GM19395 (cell line): ENCODE measurements at regions not wholly inside any gene's neighbourhood (a gene's known extent, or its start where the extent isn't known, plus 50 kb on each side); places are given as distances from the start of the nearest gene placed in this dataset.
A peak's percentile ranks its signal among the peaks of the same experiment; 100 is the strongest.
"Not testable (repeated sequence)": the region's sequence is repeated elsewhere in the genome, so short reads cannot be mapped to it uniquely, and the experiment has no call there.

Experiments
- ATAC-seq: cut with Tn5 transposase; IDR thresholded peaks from one replicate; pipeline ENCODE4 v1.9.1; 2021; ENCODE audit warnings: mild to moderate bottlenecking, moderate library complexity; ENCODE audit not compliant: unreplicated experiment

DNA sequence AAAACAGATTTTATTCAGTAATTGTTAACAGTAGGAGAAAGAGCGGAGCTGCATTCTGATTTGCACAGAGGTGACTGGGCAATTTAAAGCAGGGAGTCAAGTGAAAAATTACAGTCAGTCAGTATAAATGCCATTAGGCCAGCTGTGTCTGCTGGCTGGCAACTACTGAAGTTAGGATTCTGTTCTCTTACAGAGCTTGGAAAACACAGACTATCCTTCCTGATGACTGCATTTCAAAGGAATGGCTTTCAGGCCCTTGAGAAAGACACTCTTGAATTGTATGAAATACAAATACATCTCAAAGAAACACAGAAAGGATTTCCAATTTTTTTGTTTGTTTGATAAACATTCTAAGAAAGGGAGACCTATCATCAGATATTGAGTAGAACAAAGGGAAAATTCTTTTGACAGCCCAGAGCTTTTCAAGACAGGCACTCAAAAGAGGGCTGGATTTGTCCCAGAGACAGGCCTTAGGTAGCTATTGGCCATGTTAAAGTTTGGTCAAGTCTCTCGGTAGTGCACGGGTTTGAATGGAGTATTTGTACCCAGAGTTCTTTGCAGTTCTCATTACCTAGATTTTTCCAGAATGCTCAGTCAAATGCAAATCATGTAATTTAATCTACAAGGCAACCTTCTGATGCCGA, 551.2 kb upstream of the CCDC54 start:
- no peak for ATAC-seq

DNA sequence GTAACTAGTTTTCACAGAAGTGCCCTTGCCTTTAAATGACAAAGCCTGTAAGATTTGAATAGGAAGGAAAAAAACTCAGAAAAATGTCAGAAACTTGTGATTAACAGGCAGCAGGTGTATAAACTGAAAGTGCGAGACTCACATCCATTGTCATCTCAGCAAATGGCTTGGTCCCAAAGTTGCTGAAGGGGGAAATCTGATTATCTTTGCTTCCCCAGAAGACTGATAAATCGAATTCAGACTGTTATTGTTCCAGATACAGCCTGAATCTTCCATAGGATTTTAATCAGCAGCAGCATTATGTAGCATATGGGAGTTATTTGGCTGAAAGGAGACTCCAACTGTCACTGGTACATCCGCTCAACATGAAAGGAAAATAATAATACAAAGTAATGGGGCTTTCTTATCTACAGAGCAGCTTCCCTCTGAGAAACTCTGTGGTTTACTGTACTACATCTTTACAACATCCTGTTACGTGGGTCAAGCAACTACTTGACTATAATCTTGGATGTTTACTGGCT, 550.4 kb upstream of the CCDC54 start:
- peak; percentile 45 for ATAC-seq

DNA sequence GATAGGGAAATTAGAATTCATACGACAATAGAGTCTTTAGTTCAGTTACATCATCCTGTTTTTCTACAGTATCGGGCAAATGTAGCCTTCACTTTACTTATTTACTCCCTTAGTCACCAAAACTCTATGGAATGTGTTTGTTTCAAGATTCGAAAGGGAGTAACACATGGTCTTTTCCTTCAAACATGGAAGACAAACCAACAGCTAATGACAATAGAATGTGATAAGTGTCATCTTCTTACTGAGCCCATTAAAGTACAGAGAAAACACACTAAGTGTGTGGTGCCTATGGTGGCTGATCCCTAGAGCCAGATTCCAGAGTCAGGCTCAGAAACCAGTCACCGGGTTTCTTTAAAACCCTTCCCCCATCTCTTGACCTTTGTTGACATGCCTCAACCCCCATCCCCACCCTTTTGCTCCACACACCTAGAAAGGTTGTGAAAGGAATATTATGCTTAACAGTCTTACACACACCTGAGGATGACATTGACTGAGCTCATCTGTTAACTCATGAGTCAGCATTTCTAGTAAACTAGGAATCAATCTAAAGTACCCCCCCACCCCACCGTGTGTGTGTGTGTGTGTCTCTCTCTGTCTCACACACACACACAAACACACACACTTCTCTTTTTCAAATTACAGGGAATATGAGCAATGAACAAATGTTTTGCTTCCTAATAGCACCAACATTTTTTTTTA, 549.6 kb upstream of the CCDC54 start:
- no peak for ATAC-seq

DNA sequence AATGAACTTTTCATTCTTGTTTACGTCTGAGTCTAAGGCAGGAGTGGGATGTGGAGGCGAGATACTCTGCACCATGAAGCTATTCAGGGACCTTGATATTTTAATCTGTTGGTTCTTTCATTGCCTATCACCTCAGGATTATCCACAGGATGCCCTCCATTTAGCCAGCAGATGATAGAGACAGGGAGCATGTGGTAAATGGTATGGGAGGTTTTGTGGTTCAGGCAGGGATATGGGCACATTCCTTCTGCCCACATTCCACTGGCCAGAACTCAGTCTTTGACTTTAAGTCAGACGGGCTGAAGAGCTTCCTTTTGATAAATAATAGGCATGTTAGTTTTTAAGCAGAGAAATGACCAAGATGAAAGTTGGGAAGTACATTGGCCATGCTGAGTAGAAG, 548.0 kb upstream of the CCDC54 start:
- ATAC-seq = no peak

DNA sequence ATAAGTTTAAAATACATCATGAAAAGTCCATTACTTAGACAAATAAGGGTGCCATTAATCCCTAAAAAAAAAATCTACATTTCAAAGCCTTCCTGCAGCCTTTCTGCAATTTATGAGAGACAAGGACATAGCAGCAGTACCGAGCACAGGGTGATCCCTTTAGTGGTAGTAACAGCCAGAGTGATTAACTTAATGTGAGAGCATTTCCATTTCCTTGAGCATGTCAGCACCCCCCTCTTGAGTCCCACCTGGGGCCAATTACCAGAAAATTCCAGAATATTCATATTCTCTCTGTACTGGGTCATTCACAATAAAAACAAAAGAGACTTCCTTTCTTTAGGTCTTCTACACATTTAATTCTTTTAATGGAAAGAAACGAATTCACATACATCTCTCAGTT, 546.9 kb upstream of the CCDC54 start:
- no peak for ATAC-seq

DNA sequence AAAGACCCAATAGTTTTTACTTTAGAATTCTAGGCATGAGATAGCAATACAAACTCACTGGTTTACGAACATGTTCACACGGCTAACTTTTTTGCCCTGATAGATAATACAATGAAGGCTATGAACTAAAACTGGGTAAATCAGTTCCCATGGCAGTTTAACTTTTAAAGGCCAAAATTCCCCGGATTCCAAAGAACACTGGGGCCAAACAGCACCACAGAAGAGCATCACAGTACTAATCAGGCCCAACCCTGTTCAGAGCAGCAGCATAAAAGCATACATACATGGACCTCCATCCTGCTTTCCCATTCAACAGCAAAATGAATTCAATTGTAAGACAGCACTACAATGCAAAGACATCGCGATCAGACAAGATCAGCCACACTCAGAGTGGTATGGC, 540.3 kb upstream of the CCDC54 start:
- ATAC-seq = no peak

DNA sequence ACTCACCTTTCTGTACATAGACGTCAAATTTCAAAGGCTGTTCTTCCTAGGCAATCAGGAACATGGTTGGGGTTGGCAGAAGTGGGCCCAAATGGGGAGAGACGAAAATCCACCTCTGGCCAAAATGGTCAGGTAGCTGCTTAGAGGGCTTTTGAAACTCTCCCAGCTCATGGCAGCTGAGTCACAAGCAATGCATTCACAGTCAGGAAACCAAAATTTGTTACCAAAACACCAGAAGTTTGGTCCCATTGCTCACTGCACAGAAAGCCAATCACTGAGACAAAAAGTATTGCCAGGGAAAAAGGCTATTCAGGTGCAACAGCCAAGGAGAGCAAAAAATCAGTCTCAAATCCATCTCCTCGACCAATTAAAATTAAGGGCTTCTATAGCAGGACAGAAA, 539.6 kb upstream of the CCDC54 start:
- no peak for ATAC-seq

DNA sequence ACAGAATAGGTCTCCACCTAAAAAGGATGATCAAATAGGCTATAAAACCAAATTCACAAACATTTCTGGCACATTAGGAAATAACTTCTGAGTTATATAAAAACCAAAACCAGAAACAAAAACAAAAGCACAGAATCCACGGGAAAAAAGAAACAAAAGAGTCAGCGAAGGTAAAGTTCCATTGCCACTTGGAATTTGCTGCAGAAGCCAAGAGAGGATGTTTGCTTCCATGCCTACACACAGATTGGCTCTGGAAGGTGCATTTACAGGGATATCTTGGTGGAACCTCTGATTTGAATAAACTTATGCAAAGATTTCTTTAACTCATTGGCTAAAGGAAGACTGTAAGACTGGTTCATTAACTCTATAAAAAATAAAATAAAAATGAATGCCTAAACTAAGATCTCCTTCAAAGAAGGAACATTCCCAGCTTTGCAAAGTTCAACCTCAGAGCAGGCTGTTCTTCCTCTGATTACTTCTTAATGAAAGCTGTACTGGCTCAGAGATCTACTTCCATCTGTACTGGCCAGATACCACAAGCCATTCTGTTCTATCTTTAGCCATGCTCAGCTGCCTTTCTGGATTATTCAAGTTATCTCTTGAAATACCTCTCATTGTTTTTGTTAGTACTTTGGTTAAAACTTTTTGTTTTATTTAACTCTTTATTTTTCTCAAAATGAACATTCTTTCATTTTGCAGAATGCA, 537.5 kb upstream of the CCDC54 start:
- ATAC-seq = no peak

DNA sequence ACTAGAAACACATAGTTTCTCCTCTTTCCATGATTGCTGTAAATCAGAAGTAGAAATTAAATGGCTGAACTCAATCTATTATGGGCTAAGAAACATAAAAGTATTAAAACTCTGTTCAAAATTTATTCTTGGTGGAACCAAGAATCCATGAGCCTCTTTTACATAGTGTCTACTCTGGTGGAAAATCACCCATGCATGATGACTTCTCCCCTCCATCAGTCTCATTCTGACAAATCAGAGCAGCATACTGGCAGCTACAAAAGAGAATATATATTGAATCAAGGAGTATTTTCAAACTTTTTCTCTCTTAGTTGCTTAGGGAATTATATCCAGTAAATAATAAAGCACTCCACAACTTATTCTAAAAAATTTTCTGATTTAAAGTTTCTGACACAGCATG, 536.9 kb upstream of the CCDC54 start:
- no peak for ATAC-seq

DNA sequence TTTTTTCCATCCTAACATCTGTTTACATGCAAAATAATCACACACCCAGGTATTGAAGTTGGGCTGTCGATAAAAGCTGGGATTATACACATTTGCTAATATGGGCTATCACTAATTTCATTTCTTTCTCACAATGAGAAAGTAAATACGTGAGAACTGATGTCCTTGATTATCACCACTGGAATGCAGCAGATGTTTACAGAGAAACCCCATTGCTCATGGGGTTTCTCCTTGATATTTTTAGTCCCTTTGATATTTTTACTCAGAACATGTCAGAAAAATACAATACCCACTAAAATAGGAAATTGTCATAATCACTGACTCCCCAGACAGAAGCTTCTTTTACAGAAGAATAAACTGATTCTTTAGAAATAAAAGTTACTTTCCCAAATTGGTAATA, 535.1 kb upstream of the CCDC54 start:
- no peak for ATAC-seq

DNA sequence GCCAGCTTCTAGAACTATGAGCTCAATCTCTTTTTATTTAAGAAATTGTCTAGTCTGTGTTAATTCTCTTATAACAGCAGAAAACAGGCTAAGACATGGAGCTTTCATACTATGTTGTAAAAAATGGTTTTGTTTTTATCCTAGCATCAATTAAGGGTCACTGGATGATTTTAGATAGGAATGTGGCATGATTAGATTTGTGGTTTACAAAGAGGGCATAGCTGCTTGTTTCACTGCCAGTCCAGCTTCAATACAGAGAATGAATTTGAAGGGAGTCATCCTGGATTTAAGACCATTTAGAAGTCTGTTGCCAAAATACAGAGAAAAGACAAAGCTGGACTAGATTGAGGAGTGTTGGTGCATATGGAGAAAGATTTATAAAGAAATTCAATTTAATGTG, 532.6 kb upstream of the CCDC54 start:
- no peak for ATAC-seq

DNA sequence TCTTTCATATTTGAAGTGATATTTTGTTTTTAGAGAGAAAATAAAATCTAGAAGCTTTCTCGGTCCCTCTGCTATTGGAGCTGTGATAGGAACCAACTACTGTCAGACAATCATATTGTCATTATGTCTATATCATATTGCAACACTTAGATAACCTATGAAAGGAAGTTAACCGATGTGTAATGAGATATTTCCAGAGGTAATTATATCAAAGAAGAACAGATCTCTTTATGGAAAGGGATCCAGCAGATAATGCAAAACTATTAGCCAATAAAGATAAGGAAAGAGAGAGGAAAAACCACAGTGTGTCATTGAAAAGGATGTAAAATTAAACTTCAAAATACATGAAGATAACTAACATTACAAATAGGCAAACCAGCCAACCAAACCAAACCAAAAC, 529.1 kb upstream of the CCDC54 start:
- ATAC-seq = no peak

DNA sequence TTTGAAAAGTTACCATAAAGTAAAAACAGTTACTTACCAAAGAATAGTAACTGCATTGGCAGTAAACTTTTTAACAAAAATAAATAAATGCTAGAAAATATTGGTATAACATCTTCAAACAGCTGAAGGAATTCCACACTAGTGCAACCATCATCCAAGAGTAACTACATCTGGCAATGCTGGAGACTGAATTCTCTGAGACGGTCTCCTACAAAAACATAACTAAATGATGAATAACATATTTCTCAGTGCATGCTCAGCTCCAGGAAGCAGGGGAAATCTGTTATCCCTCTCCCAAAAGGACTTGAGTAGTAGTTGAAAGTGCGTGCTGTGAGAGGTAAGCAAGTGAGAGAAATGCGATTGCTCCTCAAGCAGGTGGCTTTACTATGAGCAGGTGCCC, 526.8 kb upstream of the CCDC54 start:
- no peak for ATAC-seq

DNA sequence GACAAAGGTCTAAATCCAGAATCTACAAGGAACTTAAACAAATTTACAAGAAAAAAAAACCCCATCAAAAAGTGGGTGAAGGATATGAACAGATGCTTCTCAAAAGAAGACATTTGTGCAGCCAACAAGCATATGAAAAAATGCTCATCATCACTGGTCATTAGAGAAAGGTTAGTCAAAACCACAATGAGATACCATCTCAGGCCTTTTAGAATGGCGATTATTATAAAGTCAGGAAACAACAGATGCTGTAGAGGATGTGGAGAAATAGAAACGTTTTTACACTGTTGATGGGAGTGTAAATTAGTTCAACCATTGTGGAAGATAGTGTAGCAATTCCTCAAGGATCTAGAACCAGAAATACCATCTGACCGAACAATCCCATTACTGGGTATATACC, 518.9 kb upstream of the CCDC54 start:
- ATAC-seq = not testable (repeated sequence)

DNA sequence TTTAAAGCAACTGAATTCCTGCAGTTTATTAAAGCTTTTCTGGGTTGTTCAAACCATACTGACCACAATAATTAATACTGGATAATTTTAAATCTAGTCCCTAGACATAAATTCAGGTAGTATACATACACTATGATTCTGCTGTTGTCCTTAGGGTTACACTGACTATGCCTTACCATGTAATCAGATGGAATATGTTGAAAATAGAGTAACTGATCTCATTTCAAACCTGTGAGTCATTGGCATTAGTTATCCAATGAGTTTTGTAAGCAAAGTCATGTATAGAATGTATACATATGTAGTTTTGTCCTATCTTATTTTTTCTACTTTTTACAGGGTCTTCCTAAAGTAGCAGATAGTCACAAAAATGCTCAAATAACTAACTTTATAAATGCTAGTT, 517.1 kb upstream of the CCDC54 start:
- ATAC-seq = no peak

DNA sequence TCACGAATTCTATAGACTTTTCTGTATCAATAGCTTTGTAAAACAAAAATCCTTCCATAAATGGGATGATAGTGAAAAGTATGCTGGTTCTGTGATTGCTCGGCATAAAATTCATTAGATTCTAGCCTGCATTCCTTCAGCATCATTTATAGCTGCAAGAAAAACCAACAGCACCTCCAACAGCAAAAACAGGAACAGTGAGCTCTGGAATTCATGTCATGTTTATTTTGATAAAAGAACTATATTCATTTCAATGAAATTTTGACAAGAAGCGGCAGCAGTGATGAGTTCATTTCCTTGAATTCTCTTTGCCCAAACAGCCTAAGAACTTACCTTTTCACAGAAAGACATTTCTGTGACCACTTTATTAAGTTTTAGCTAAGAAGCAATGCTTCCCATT, 515.2 kb upstream of the CCDC54 start:
- no peak for ATAC-seq

DNA sequence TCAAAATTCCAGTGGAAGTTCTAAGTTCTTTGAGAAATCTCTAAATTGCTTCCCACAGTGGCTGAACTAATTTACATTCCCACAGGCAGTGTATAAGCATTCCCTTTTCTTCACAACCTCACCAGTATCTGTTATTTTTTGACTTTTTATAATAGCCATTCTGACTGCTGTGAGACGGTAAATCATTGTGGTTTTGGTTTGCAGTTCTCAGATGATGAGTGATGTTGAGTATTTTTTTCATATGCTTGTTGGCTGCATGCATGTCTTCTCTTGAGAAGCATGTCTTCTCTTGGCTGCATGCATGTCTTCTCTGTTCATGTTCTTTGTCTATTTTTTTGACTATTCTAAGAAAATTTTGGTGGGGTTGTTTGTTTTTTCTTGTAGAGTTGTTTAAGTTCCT, 499.6 kb upstream of the CCDC54 start:
- no peak for ATAC-seq

DNA sequence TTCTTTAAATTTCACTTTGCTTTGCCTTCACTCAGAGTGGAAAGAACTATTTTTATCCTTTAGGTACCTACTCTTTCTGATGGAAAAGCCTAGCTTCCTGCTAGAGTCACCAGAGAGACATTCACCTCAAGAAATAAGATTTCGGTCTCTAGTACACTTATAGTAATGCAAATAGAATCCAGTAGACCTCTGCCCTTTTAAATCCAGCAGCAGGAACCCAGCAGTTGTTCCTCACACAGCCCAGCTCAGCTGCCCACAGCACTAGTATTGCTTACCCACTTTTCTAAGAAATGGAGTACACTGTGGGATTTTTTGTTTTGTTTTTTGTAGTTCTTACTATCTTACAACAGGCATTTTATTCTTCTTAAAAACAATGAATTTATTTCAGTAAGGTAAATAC, 497.0 kb upstream of the CCDC54 start:
- ATAC-seq = no peak

DNA sequence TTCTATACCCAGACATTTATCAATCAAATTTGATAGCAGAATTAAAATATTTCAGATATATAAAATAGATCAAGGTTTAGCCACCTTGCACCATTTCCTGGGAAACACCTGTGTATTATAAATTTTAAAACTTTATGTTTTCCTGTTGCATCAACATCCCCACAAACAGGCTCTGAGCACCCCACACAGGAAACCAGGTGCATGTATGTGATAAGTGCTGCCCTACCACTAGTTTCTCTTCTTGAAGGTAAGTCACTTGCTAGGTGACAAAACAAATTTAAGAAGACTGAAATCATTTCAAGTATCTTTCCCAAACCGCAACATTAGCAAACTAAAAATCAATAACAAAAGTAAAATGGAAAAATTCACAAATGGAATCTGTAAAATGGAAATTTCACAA, 496.1 kb upstream of the CCDC54 start:
- ATAC-seq = no peak

DNA sequence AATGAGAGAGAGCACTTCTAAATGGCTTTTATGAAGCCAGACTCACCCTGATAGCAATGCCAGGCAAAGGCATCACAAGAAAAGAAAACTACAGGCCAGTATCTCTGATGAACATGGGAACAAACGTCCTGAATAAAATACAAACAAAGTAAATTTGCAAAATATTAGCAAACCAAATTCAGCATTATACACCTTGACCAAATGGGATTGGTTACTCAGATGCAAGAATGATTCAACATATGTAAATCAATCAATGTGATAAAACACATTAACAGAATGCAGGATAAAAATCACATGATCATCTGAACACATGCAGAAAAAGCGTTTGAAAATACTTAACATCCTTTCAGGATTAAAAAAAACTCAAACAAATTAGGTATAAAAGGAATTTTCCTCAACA, 494.9 kb upstream of the CCDC54 start:
- no peak for ATAC-seq

DNA sequence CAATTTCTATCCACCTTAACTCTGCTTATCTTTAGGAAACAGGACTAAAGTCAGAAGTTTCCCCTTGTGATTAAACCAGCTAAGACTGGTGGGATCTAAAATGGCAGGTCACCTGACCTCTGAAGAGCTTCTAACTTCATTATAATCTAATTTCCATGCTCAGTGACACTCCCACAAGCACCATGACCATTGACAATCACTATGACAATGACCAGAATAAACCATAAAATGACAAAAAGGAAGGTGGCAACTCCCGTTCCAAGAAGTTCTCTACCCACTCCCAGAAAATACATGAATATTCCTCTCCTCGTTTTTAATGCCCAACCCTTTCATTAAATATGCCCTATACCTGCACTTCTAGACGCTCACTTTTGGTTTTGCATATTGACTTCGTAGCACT, 471.2 kb upstream of the CCDC54 start:
- ATAC-seq = no peak
